RWPE2 (cell line): ENCODE measurements at regions not wholly inside any gene's neighbourhood (a gene's known extent, or its start where the extent isn't known, plus 50 kb on each side); places are given as distances from the start of the nearest gene placed in this dataset.

Experiments
- ATAC-seq: fragments of 200-7000 bp; cut with Tn5 transposase; 3 replicates; pipeline ENCODE4 v1.9.1; 2021; ENCODE audit warnings: low read depth
- DNase-seq: peaks from one replicate; pipeline ENCODE4 v3.0.0-alpha.2; 2020; ENCODE audit warnings: low spot score
- H3K27ac ChIP-seq: fragments of 450-650 bp; 2 replicates; pipeline ENCODE4 v1.5.1; 2017; ENCODE audit warnings: mild to moderate bottlenecking; ENCODE audit not compliant: poor library complexity, severe bottlenecking
- H3K27me3 ChIP-seq: fragments of 250-450 bp; sonication (Bioruptor Pico); 2 replicates; pipeline ENCODE4 v1.5.1; 2021; ENCODE audit warnings: mild to moderate bottlenecking, moderate library complexity; ENCODE audit not compliant: insufficient read depth, poor library complexity, severe bottlenecking
- H3K36me3 ChIP-seq: fragments of 250-450 bp; sonication (Bioruptor Pico); 2 replicates; pipeline ENCODE4 v1.5.1; 2020; ENCODE audit warnings: low read depth, mild to moderate bottlenecking, moderate library complexity
- H3K4me1 ChIP-seq: fragments of 250-450 bp; sonication (Bioruptor Pico); 2 replicates; pipeline ENCODE4 v1.5.1; 2021; ENCODE audit warnings: mild to moderate bottlenecking, moderate library complexity; ENCODE audit not compliant: insufficient read depth, poor library complexity, severe bottlenecking
- H3K4me3 ChIP-seq: fragments of 250-450 bp; sonication (Bioruptor Pico); 2 replicates; pipeline ENCODE4 v1.5.1; 2021; ENCODE audit warnings: mild to moderate bottlenecking, moderate library complexity; ENCODE audit not compliant: severe bottlenecking
- H3K9me3 ChIP-seq: fragments of 250-450 bp; sonication (Bioruptor Pico); 2 replicates; pipeline ENCODE4 v1.5.1; 2021; ENCODE audit warnings: mild to moderate bottlenecking, moderate library complexity; ENCODE audit not compliant: severe bottlenecking
- CTCF ChIP-seq: fragments of 450-650 bp; IDR thresholded peaks from one replicate; pipeline ENCODE4 v1.5.1; 2017; ENCODE audit warnings: mild to moderate bottlenecking, moderate library complexity; ENCODE audit not compliant: poor library complexity, severe bottlenecking

DNA sequence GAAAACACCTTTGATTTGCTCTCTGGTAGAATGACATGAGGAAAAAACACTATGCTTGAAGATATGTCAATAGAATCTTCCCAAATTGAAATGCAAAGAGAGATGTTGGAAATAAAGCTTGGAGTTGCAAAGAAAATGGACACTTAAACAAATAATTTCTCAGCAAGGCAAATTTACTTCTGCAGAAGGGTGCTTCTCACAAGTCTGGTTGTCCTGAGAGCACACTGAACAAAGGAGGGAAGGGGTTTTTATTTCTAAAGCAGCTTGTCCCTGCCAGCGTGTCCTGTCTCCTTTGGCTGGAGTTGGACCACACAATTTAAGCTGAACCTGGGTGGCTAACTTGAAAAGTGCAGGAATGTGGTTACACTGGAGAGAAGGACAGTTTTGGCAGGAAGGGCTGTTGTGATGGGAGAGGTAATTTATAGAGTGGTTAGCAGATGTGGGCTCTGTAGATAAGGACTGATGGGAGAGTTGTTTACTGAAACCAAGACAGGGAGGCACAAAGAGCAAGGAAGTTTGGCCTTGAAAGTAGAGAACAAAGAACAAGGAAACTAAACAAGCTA, 454.6 kb upstream of the EYS start:
- Histone ChIP-seq H3K9me3 (no peaks in the 10 kb centered on the region), H3K4me3 (no peak overlapping the region), H3K4me1 (no peaks in the 10 kb centered on the region), H3K27me3 (no peaks in the 10 kb centered on the region), H3K27ac (no peak overlapping the region), H3K36me3 (no peaks in the 10 kb centered on the region)
- ATAC-seq, result no peak
- TF ChIP-seq CTCF, result no peak
- no peak for DNase-seq

DNA sequence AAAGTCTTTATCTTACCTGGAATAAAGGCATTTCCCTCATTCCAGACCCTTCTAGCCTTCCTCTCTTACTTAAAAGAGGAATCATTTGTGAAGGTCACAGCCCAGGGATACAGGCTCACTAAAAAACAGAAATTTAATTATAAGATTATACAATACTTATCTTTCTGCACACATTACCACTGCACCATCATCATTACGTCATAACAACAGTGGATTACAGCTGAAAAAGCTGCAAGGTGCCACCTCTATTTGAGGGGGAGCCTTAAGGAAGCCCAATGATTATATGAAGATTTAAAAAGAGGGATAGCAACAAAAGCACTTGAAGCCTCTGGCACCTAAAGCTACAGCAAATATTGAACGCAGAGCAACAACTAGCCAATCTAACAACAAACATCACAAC, 452.9 kb upstream of the EYS start:
- ATAC-seq (no peak), DNase-seq (no peak)
- no peaks in the 10 kb centered on the region for H3K27me3 ChIP-seq
- H3K36me3 ChIP-seq, result no peaks in the 10 kb centered on the region
- H3K4me1 ChIP-seq, result no peaks in the 10 kb centered on the region
- H3K4me3 ChIP-seq, result no peak overlapping the region
- H3K9me3 ChIP-seq, result no peaks in the 10 kb centered on the region
- no peak for TF ChIP-seq CTCF
- H3K27ac ChIP-seq, result no peak overlapping the region

DNA sequence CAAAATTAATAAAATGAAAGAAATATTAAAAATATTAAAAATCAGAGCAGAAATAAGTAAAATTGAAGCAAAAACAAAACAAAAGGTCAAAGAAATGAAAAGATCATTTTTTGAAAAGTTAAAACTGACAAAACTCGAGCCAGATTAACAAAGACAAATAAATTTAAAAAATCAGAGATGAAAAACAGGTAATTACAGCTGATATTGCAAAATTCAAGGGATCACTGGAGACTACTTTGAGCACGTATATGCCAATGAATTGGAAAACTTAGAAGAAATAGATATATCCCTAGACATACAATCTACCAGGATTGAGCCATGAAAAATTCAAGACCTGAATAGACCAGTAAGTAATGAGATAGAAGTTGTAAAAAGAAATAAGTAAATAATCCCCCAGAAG, 446.2 kb upstream of the EYS start:
- Histone ChIP-seq H3K4me3 (no peak overlapping the region), H3K36me3 (no peaks in the 10 kb centered on the region), H3K27me3 (no peaks in the 10 kb centered on the region), H3K4me1 (no peaks in the 10 kb centered on the region), H3K9me3 (no peaks in the 10 kb centered on the region), H3K27ac (no peak overlapping the region)
- no peak for TF ChIP-seq CTCF
- ATAC-seq (no peak), DNase-seq (no peak)

DNA sequence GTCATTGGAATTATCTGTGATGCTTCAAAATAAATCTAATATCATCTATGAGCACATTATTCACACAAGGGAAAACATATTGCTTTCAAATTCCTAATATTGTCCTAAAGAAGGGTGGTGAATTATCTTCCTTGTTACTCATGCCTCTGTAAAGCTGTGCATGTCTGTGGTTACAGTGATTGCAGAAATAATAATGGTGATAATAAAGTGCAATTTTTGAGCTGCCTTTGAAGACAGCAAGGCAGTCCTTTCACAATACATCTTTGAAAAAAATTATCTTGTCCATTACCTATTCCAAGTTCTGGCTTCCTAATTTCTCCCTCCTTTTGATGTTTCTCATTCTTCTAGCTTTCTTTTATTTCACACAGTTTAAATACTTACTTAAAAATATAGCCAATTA, 442.1 kb upstream of the EYS start:
- no peak for ATAC-seq
- DNase-seq, result no peak
- no peaks in the 10 kb centered on the region for H3K9me3 ChIP-seq
- H3K4me1 ChIP-seq, result no peaks in the 10 kb centered on the region
- H3K36me3 ChIP-seq, result no peaks in the 10 kb centered on the region
- TF ChIP-seq CTCF, result no peak
- no peak overlapping the region for H3K4me3 ChIP-seq
- H3K27me3 ChIP-seq, result no peaks in the 10 kb centered on the region
- H3K27ac ChIP-seq, result no peak overlapping the region

GRCh38 chr6:66145867-66146266, 438.8 kb upstream of the EYS start:
- H3K36me3 ChIP-seq, result no peaks in the 10 kb centered on the region
- H3K4me1 ChIP-seq, result no peaks in the 10 kb centered on the region
- no peak overlapping the region for H3K4me3 ChIP-seq
- TF ChIP-seq CTCF, result no peak
- no peaks in the 10 kb centered on the region for H3K9me3 ChIP-seq
- H3K27ac ChIP-seq, result no peak overlapping the region
- H3K27me3 ChIP-seq, result no peaks in the 10 kb centered on the region
- no peak for ATAC-seq
- no peak for DNase-seq
